Endothelial cell of umbilical vein (primary cell): ENCODE measurements at regions not wholly inside any gene's neighbourhood (a gene's known extent, or its start where the extent isn't known, plus 50 kb on each side); places are given as distances from the start of the nearest gene placed in this dataset.

Experiments
- BruUV-seq: library from RNA; stranded (reverse); fragments of 400-500 nt; replicated peaks from 2 replicates; lab custom pipeline; 2021; lab: Mats Ljungman, UMichigan
- CTCF ChIA-PET: fragments of 300-600, 350-600 bp; sonication (Branson Sonifier 250); formaldehyde crosslinking; loops from one replicate; lab custom pipeline; 2021; ENCODE audit warnings: antibody characterized with exemption, inconsistent platforms; lab: Charles Lee
- POLR2A ChIA-PET: fragments of 300-600, 350-600 bp; sonication (Branson Sonifier 250); formaldehyde crosslinking; loops from one replicate; lab custom pipeline; 2021; ENCODE audit warnings: antibody characterized with exemption, inconsistent platforms; lab: Charles Lee
- DNase-seq: peaks from one replicate; pipeline ENCODE4 v3.0.0-alpha.2; 2011; ENCODE audit warnings: low read depth, low spot score
- FAIRE-seq: peaks from 2 replicates; lab custom pipeline; 2011; peaks lifted over from hg19 to GRCh38; lab: Jason Lieb, UNC
- H2AFZ ChIP-seq: 2 replicates; pipeline ENCODE4 v1.6.0; 2012; ENCODE audit warnings: low read depth, low read length, control low read depth, inconsistent platforms
- H3K27ac ChIP-seq: 2 replicates; pipeline ENCODE4 v1.5.1; 2011; ENCODE audit warnings: low read depth, mild to moderate bottlenecking, control low read depth, low read length, moderate library complexity; ENCODE audit not compliant: insufficient read depth
- H3K27me3 ChIP-seq, 2 experiments: 2 replicates each; pipeline versions ENCODE4 v1.6.0 to v1.6.1; 2011; ENCODE audit warnings: low read length in 2 of 2, mixed read lengths in 1 of 2; ENCODE audit not compliant: control insufficient read depth in 2 of 2, insufficient read depth in 2 of 2
- H3K36me3 ChIP-seq, 2 experiments: 2 replicates in 1 of 2; 3 replicates in 1 of 2; pipeline ENCODE4 v1.5.1; 2011; ENCODE audit warnings: low read length in 2 of 2, mild to moderate bottlenecking in 1 of 2, moderate library complexity in 1 of 2; ENCODE audit not compliant: control insufficient read depth in 2 of 2, insufficient read depth in 2 of 2; ENCODE audit errors: extremely low read depth in 1 of 2
- H3K4me1 ChIP-seq: 3 replicates; pipeline ENCODE4 v1.5.1; 2011; ENCODE audit warnings: mild to moderate bottlenecking, low read length; ENCODE audit not compliant: control insufficient read depth, insufficient read depth; ENCODE audit errors: extremely low read depth
- H3K4me2 ChIP-seq: 2 replicates; pipeline ENCODE4 v1.6.1; 2011; ENCODE audit warnings: low read length, control low read depth, mixed read lengths; ENCODE audit not compliant: insufficient read depth
- H3K4me3 ChIP-seq, 3 experiments: fragments of 200-600 bp in 1 of 3; sonication (generic), shearing (Covaris generic) in 1 of 3; replicated peaks in 1 of 3; 2 replicates each; pipeline ENCODE4 v1.5.1; 2011 to 2016; ENCODE audit warnings: control low read depth in 3 of 3, low read length in 3 of 3, mild to moderate bottlenecking in 2 of 3, inconsistent platforms in 1 of 3, low read depth in 1 of 3, moderate library complexity in 1 of 3; ENCODE audit not compliant: insufficient read depth in 1 of 3
- H3K79me2 ChIP-seq: 2 replicates; pipeline ENCODE4 v1.6.0; 2012; ENCODE audit warnings: low read length, inconsistent platforms; ENCODE audit not compliant: control insufficient read depth, insufficient read depth
- H3K9ac ChIP-seq: replicated peaks from 2 replicates; pipeline ENCODE3; 2011; ENCODE audit warnings: low read length, control low read depth; ENCODE audit not compliant: insufficient read depth; ENCODE audit errors: extremely low read depth
- H3K9me1 ChIP-seq: replicated peaks from 3 replicates; pipeline ENCODE4 v1.6.0; 2011; ENCODE audit warnings: mild to moderate bottlenecking, low read length; ENCODE audit not compliant: control insufficient read depth, insufficient read depth; ENCODE audit errors: extremely low read depth
- H3K9me3 ChIP-seq: replicated peaks from 2 replicates; pipeline ENCODE4 v1.5.1; 2012; ENCODE audit warnings: low read length, inconsistent platforms; ENCODE audit not compliant: control insufficient read depth, insufficient read depth
- H4K20me1 ChIP-seq: replicated peaks from 2 replicates; pipeline ENCODE3; 2011; ENCODE audit warnings: mild to moderate bottlenecking, low read length; ENCODE audit not compliant: control insufficient read depth, insufficient read depth; ENCODE audit errors: extremely low read depth
- EZH2 ChIP-seq: IDR thresholded peaks from 2 replicates; pipeline ENCODE4 v1.6.1; 2012; ENCODE audit warnings: borderline replicate concordance, low read depth, mild to moderate bottlenecking, moderate library complexity, low read length, inconsistent platforms; ENCODE audit not compliant: severe bottlenecking
- FOS ChIP-seq: IDR thresholded peaks from 2 replicates; pipeline ENCODE4 v1.6.1; 2011; ENCODE audit warnings: mild to moderate bottlenecking, low read length, moderate library complexity, borderline replicate concordance; ENCODE audit not compliant: insufficient read depth
- GATA2 ChIP-seq: IDR thresholded peaks from 2 replicates; pipeline ENCODE4 v1.7.0; 2011; ENCODE audit warnings: low read depth, mild to moderate bottlenecking, moderate library complexity, mixed read lengths, low read length; ENCODE audit not compliant: insufficient read length, insufficient read depth
- JUN ChIP-seq: IDR thresholded peaks from 2 replicates; pipeline ENCODE4 v1.6.1; 2011; ENCODE audit warnings: borderline replicate concordance, low read depth; ENCODE audit not compliant: insufficient read length, insufficient read depth
- MAX ChIP-seq: IDR thresholded peaks from 2 replicates; pipeline ENCODE4 v1.6.1; 2011; ENCODE audit not compliant: insufficient read depth, insufficient read length
- MYC ChIP-seq: IDR thresholded peaks from one replicate; pipeline ENCODE4 v1.6.1; 2011; ENCODE audit warnings: mild to moderate bottlenecking, low read depth, low read length
- POLR2A ChIP-seq: IDR thresholded peaks from 2 replicates; pipeline ENCODE4 v1.6.1; 2012; ENCODE audit warnings: low read depth, mild to moderate bottlenecking, control low read depth, low read length
- POLR2AphosphoS5 ChIP-seq: IDR thresholded peaks from 2 replicates; pipeline ENCODE4 v1.6.1; 2012; ENCODE audit warnings: low read depth, mild to moderate bottlenecking, control low read depth, low read length, moderate library complexity; ENCODE audit not compliant: insufficient read depth
- dilution Hi-C: fragments of 300-500 bp; cut with MboI; formaldehyde crosslinking; loops from one replicate; pipeline ENCODE4 v1.15.0; 2019; ENCODE audit warnings: low sequenced_read_pairs; ENCODE audit not compliant: extremely low pct_ligation_motif_present
- intact Hi-C: fragments of 100-400 bp; cut with micrococcal nuclease; formaldehyde crosslinking; loops from one replicate; pipeline ENCODE4 v1.10.0; 2022
- TF ChIP-seq, protein P1 (sequence below), 2 donors: IDR thresholded peaks; 1 replicate in 1 of 2; 2 replicates in 1 of 2; pipeline ENCODE4 v1.5.1; 2011; ENCODE audit warnings: low read length in 2 of 2, mild to moderate bottlenecking in 2 of 2, moderate library complexity in 2 of 2, control low read depth in 1 of 2, inconsistent platforms in 1 of 2, low read depth in 1 of 2; ENCODE audit not compliant: insufficient read depth in 1 of 2; ENCODE audit errors: extremely low read depth in 1 of 2

- TF ChIP-seq GATA2: no peak
- TF ChIP-seq MYC: no peak
- TF ChIP-seq, protein P1, sequence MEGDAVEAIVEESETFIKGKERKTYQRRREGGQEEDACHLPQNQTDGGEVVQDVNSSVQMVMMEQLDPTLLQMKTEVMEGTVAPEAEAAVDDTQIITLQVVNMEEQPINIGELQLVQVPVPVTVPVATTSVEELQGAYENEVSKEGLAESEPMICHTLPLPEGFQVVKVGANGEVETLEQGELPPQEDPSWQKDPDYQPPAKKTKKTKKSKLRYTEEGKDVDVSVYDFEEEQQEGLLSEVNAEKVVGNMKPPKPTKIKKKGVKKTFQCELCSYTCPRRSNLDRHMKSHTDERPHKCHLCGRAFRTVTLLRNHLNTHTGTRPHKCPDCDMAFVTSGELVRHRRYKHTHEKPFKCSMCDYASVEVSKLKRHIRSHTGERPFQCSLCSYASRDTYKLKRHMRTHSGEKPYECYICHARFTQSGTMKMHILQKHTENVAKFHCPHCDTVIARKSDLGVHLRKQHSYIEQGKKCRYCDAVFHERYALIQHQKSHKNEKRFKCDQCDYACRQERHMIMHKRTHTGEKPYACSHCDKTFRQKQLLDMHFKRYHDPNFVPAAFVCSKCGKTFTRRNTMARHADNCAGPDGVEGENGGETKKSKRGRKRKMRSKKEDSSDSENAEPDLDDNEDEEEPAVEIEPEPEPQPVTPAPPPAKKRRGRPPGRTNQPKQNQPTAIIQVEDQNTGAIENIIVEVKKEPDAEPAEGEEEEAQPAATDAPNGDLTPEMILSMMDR (IDR thresholded peaks at IDR 0.05; ENCODE audit: extremely low read depth in 1 of 2, insufficient read depth in 1 of 2, low read depth in 1 of 2, low read length in 2 of 2): no peak
- no peak for TF ChIP-seq EZH2
- no peak for TF ChIP-seq JUN
- no peak for TF ChIP-seq POLR2AphosphoS5
- TF ChIP-seq FOS: no peak
- no peak for TF ChIP-seq POLR2A
- TF ChIP-seq MAX: no peak
- CTCF ChIA-PET: no interaction called here
- H3K4me2 ChIP-seq: no peak overlapping the region
- no peaks in the 10 kb centered on the region for H3K4me1 ChIP-seq
- DNase-seq (no peak), FAIRE-seq (no peak)
- H3K27ac ChIP-seq: no peak overlapping the region
- H3K4me3 ChIP-seq: no peak overlapping the region
- H3K79me2 ChIP-seq: no peaks in the 10 kb centered on the region
- no peaks in the 10 kb centered on the region for H3K36me3 ChIP-seq
- no peaks in the 10 kb centered on the region for H3K9me3 ChIP-seq
- H2AFZ ChIP-seq: no peak overlapping the region
- no peaks in the 10 kb centered on the region for H3K27me3 ChIP-seq
- H3K9me1 ChIP-seq: no peaks in the 10 kb centered on the region
- H3K9ac ChIP-seq: no peak overlapping the region
- BruUV-seq: no TSS peak
- POLR2A ChIA-PET: no interaction called here
- dilution Hi-C loops (no loop called here), intact Hi-C loops (no loop called here)
- no peaks in the 10 kb centered on the region for H4K20me1 ChIP-seq
Observed at GRCh38 chr14:38818555-38818954, 284.5 kb downstream of the SEC23A start.
